Thymus (tissue), 11 donors: ENCODE measurements at regions not wholly inside any gene's neighbourhood (a gene's known extent, or its start where the extent isn't known, plus 50 kb on each side); places are given as distances from the start of the nearest gene placed in this dataset.

ENCODE experiments used
- DNase-seq, 9 donors: peaks; one replicate each; pipeline ENCODE4 v3.0.0-alpha.2; 2013; ENCODE audit warnings: low spot score in 9 of 9, low read depth in 6 of 9, missing footprints in 1 of 9
- H3K27ac ChIP-seq, 2 donors: one replicate each; pipeline ENCODE4 v1.5.1; 2013; ENCODE audit warnings: control low read depth in 1 of 2, low read depth in 1 of 2, low read length in 1 of 2, mild to moderate bottlenecking in 1 of 2, moderate library complexity in 1 of 2
- H3K27me3 ChIP-seq, 2 donors: one replicate each; pipeline ENCODE4 v1.5.1; 2013; ENCODE audit warnings: low read length in 1 of 2; ENCODE audit not compliant: control insufficient read depth in 2 of 2, insufficient read depth in 1 of 2
- H3K36me3 ChIP-seq, 2 donors: one replicate each; pipeline ENCODE4 v1.5.1; 2013; ENCODE audit warnings: low read length in 1 of 2, mild to moderate bottlenecking in 1 of 2, moderate library complexity in 1 of 2; ENCODE audit not compliant: control insufficient read depth in 2 of 2, insufficient read depth in 2 of 2
- H3K4me1 ChIP-seq, 2 donors: one replicate each; pipeline ENCODE4 v1.5.1; 2013; ENCODE audit warnings: low read length in 2 of 2; ENCODE audit not compliant: control insufficient read depth in 2 of 2, insufficient read depth in 2 of 2
- H3K4me3 ChIP-seq, 2 donors: one replicate each; pipeline ENCODE4 v1.5.1; 2013; ENCODE audit warnings: low read length in 2 of 2, control low read depth in 1 of 2, mild to moderate bottlenecking in 1 of 2
- H3K9me3 ChIP-seq, 2 donors: one replicate each; pipeline ENCODE4 v1.5.1; 2013; ENCODE audit warnings: low read length in 1 of 2, mild to moderate bottlenecking in 1 of 2; ENCODE audit not compliant: control insufficient read depth in 2 of 2, insufficient read depth in 1 of 2
- WGBS: extraction: QIAGEN DNeasy Blood & Tissue Kit; methylation state at CpG from one replicate; pipeline ENCODE4 v1.1.7; 2013; 5-methylcytosine and 5-hydroxymethylcytosine counted together
- donor health status: healthy.

DNA sequence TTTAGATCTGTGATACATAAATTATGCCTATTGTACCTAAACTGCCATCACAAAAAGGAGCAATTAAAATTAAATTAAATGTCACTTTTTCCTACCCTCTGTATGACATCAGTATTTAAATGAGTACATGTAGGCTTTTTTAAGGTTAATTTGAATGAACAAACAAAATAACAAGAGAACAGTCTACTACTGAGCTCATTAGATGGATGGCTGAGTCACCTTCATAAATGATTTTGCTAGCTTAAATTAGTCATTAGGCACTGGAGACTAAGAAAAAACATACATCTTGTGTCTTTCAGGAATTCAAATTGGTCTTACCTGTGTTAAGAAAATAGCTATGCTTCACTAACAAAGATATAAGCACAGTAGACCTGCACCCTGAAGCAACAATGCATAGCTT, 153.6 kb downstream of the RCN1 start:
- Histone ChIP-seq H3K36me3 (no peaks in the 10 kb centered on the region), H3K4me3 (no peak overlapping the region), H3K27me3 (no peaks in the 10 kb centered on the region), H3K9me3 (no peaks in the 10 kb centered on the region), H3K4me1 (no peaks in the 10 kb centered on the region), H3K27ac (no peak overlapping the region)
- no peak for DNase-seq

- no peaks in the 10 kb centered on the region for H3K9me3 ChIP-seq
These were observed 162.8 kb downstream of the RCN1 start for GRCh38 chr11:32253706-32254105.

DNA sequence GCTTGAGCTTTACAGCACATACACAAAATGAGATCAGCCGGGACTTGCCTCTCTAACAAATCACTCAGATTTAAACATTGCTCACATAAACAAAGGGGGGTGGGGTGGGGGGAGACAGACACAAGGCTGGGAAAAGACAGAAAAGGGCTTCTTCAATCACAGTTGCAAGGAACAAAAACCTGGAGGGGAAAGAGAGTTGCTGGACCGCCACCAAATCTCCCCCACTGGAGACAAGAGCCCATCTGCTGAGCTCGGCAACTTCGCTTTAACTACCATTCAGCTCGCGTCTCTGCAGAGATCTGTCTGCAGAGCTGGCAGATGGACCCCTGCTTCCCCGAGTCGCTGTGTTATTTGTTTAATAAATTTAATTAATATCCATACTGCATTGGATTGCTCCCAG, 165.0 kb downstream of the RCN1 start:
- H3K4me1 ChIP-seq = no peaks in the 10 kb centered on the region
- peaks cover 0 to 4% of the 10 kb centered on the region in 2 donors for H3K27me3 ChIP-seq
- H3K36me3 ChIP-seq = no peaks in the 10 kb centered on the region
- no peak overlapping the region for H3K27ac ChIP-seq
- no peak overlapping the region for H3K4me3 ChIP-seq
- WGBS = 90% methylated on average over 8 of the region's 8 CpGs
- no peaks in the 10 kb centered on the region for H3K9me3 ChIP-seq
- DNase-seq = no peak

More at GRCh38 chr11:32253706-32254105, 162.8 kb downstream of the RCN1 start:
- Histone ChIP-seq H3K4me1 (no peaks in the 10 kb centered on the region), H3K27ac (no peak overlapping the region), H3K4me3 (no peak overlapping the region), H3K27me3 (peaks cover 0 to 4% of the 10 kb centered on the region in 2 donors), H3K36me3 (no peaks in the 10 kb centered on the region)
- no peak for DNase-seq
- 95% methylated on average over 3 of the region's 3 CpGs for WGBS

- H3K27me3 ChIP-seq = peaks cover 0 to 4% of the 10 kb centered on the region in 2 donors
- no peaks in the 10 kb centered on the region for H3K36me3 ChIP-seq
- H3K27ac ChIP-seq = no peak overlapping the region
- no peaks in the 10 kb centered on the region for H3K4me1 ChIP-seq
- no peak for DNase-seq
- WGBS = 81% methylated on average over 4 of the region's 4 CpGs
- H3K4me3 ChIP-seq = no peak overlapping the region
- H3K9me3 ChIP-seq = no peaks in the 10 kb centered on the region
These were observed 165.6 kb downstream of the RCN1 start for GRCh38 chr11:32256466-32256865.

- 61% methylated on average over 3 of the region's 3 CpGs for WGBS
These were observed 168.8 kb downstream of the RCN1 start for GRCh38 chr11:32259641-32260081.

GRCh38 chr11:32262367-32262766, 171.5 kb downstream of the RCN1 start:
- H3K9me3 ChIP-seq = no peaks in the 10 kb centered on the region
- 85% methylated on average over 1 of the region's 1 CpG for WGBS
- H3K27me3 ChIP-seq = no peaks in the 10 kb centered on the region
- H3K27ac ChIP-seq = no peak overlapping the region
- DNase-seq = no peak
- no peaks in the 10 kb centered on the region for H3K4me1 ChIP-seq
- H3K36me3 ChIP-seq = no peaks in the 10 kb centered on the region
- H3K4me3 ChIP-seq = no peak overlapping the region

More at GRCh38 chr11:32259641-32260081, 168.8 kb downstream of the RCN1 start:
- H3K4me3 ChIP-seq = no peak overlapping the region
- no peak overlapping the region for H3K27ac ChIP-seq
- no peaks in the 10 kb centered on the region for H3K9me3 ChIP-seq
- peak in 6 of 9 donors; percentile 0 to 43 (median 4) for DNase-seq
- no peaks in the 10 kb centered on the region for H3K36me3 ChIP-seq
- no peaks in the 10 kb centered on the region for H3K4me1 ChIP-seq
- peaks cover 0 to 4% of the 10 kb centered on the region in 2 donors for H3K27me3 ChIP-seq

GRCh38 chr11:32265911-32266310, 169.4 kb downstream of the WT1 start:
- 87% methylated on average over 1 of the region's 1 CpG for WGBS

DNA sequence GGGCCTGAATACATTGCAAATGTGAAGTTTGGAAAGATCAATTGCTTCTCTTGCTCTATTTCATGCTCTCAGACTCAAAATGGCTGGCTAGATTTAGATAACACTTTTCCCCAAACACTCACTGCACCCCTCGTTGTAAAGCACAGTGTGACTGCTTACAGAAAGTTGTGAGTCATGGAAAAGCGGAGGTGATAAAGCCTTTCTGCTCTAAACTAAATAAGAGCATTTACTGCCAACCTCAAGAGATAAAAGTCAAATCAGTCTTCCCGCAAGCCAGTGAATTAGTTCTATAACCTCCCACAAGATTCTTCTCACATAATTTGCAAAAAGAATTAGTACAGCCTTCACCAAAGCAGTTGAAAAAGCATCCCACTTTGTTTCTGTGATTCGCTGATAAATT, 168.7 kb downstream of the WT1 start:
- Histone ChIP-seq H3K36me3 (no peaks in the 10 kb centered on the region), H3K4me1 (no peaks in the 10 kb centered on the region), H3K9me3 (no peaks in the 10 kb centered on the region), H3K4me3 (no peak overlapping the region), H3K27ac (no peak overlapping the region), H3K27me3 (no peaks in the 10 kb centered on the region)
- DNase-seq = no peak
- WGBS = 84% methylated on average over 4 of the region's 4 CpGs

More at GRCh38 chr11:32265911-32266310, 169.4 kb downstream of the WT1 start:
- H3K36me3 ChIP-seq = no peaks in the 10 kb centered on the region
- H3K9me3 ChIP-seq = no peaks in the 10 kb centered on the region
- no peaks in the 10 kb centered on the region for H3K4me1 ChIP-seq
- no peak for DNase-seq
- no peak overlapping the region for H3K27ac ChIP-seq
- H3K4me3 ChIP-seq = no peak overlapping the region
- H3K27me3 ChIP-seq = no peaks in the 10 kb centered on the region

- Histone ChIP-seq H3K4me3 (no peak overlapping the region), H3K4me1 (no peaks in the 10 kb centered on the region)
- 85% methylated on average over 7 of the region's 7 CpGs for WGBS
These were observed 167.6 kb downstream of the WT1 start for GRCh38 chr11:32267679-32268187.

More at GRCh38 chr11:32267679-32268187, 167.6 kb downstream of the WT1 start:
- Histone ChIP-seq H3K27ac (no peak overlapping the region), H3K27me3 (no peaks in the 10 kb centered on the region), H3K9me3 (no peaks in the 10 kb centered on the region), H3K36me3 (no peaks in the 10 kb centered on the region)
- no peak for DNase-seq
